NCI-H2227 treated with DMSO at 0.1 percent for 48 hours (cell line): ENCODE measurements at regions not wholly inside any gene's neighbourhood (a gene's known extent, or its start where the extent isn't known, plus 50 kb on each side); places are given as distances from the start of the nearest gene placed in this dataset.

Experiments used
- DNase-seq: peaks from one replicate; lab custom pipeline; 2025; lab: John Stamatoyannopoulos, UW

- no peak for DNase-seq
These were observed 191.0 kb upstream of the IRS2 start for GRCh38 chr13:109977212-109977968.

DNA sequence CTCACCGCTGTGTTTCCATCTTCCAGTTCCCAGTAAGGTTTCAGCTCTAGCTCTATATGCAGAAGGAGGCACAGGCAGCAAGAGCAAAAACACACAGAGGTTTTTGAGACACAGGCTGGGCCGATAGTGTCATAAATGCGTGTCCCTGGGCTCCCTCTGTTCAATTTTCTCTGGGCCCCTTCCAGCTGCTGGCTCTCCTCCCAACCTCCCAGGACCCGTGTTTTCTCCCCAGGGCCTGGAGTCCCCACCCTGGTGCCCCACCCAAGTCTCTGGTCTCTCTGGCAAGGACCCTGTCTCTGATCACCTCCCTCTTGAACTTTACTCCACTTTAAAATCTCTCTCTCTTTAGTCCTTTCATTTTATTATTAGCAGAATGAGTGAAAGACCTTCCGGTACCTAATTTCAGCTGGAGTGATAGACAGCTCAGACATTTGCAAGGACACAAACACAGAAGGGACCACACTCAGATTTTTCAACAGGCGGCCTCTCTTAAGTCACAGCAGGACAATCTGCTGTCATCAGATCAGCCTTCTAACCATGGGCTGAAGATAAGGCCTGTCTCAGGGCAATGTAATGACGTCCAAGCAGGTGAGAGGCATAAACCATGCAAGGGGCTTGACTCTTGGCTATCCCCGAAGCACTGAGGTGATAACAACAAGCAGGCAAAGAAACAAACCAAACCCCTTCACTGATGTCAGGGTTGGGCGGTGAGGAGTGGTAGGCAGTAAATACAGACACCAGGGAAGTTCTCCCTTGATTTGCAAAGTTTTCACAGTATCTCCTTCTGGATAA is 190.0 kb upstream of the IRS2 start:
- DNase-seq = no peak

- DNase-seq = no peak
These were observed 188.0 kb upstream of the IRS2 start for GRCh38 chr13:109974354-109974753.

DNA sequence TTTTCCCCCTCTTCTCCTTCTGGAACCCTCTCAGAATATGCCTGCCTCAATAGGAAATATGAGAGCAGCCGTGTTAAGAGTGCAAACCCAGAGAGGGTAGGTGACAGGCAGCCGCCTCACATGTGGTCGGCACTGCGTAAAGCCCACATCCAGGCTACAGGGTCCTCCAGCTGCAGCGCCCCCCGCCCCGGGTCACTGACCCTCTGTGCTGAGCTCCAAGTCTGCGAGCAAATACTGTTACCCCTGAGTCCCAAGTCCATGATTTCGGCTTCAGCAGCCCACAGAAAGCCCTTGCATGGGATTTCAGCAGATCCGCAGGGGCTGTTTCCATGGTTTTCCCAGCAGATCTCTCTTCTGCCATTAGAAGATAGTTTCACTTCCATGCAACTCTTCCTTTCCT is 186.9 kb upstream of the IRS2 start:
- DNase-seq = no peak

DNA sequence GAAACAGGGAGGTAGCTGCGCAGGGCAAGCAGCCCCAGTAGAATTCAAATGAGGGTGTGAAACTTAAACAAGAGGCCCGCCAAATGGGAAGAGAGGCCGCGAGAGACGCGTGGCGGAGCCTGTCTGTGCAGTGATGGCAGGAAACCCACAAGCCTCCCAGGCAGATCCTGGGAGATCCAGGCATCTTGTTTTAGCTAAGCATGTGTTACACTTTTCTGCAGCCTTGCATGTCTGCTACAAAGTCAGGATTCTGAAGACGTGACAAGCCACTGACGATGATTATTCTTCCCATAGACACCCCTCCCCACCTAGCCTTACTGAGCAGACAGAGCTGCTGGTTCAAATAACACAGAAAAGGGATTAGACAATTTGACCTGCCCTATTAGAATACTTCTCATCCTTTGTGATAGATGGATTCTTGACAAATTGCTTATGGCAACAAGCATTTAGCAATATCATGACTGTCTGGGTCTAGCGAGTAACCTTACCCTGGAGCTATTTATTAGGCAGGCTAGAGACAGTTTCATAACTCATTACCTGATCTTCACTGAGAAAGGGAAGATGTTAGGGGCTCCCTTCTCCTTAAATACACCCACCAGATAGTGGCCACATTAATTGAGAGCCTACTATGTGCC is 185.2 kb upstream of the IRS2 start:
- DNase-seq = no peak

GRCh38 chr13:109971006-109971405 is 184.6 kb upstream of the IRS2 start:
- DNase-seq = no peak

DNA sequence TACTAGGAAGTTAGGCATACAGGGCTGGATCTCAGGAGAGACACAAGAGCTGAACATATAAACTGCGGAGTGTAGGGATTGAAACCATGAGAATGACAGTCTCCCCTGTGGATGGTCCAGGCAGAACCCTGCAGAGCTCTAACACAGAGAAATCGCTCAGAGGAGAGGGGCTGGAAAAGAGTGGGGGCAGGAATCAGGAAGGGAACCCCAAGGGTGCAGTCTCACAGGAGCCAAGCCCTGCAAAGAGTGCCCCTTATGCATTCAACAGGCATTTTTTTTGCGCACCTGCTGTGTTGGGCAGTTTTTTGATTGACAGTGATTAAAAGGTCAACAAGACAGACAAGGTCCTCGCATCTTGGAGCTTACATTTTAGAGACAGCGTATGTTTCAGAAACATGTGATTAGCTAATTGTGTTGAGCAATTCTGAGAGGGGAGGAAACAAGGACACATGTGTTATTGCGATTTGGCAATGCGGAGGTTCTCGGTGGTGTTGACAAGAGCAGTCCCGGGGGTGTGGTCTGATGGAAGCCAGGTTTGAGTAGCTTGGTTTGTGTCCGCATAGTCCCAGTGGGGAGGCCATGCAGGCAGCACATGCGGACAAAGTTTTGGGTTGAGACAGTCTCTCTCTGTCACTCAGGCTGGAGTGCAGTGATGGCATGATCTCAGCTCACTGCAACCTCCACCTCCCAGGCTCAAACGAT is 182.6 kb upstream of the IRS2 start:
- DNase-seq = no peak

DNA sequence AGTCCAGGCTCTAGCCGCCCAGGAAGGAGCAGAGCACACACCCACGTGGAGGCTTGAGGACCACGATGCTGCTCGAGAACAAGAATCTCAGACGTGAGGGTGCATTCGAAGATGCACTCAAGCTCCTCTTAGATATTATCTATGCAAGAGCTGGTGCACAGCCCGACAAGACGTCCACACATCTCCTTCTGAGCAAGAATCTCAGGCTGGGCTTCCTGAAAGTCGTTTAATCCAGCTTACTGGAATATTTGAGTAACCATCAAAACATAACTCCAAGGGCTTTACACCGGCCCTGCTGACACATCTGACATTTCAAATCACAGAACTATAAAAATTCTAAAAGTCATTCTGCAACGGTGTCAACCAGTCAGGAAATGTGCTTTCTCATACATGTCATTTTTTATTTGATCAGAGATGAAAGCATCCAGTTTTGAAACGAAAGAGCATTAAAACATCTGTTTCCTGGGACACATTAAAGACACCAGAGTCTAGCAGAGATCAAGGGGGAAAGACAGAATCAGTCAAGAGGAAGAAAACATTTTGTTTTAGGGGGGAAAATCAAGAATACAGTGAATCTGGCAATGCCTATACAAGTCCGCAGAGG is 177.7 kb upstream of the IRS2 start:
- DNase-seq = no peak

- no peak for DNase-seq
These were observed 177.0 kb upstream of the IRS2 start for GRCh38 chr13:109963384-109963783.

DNA sequence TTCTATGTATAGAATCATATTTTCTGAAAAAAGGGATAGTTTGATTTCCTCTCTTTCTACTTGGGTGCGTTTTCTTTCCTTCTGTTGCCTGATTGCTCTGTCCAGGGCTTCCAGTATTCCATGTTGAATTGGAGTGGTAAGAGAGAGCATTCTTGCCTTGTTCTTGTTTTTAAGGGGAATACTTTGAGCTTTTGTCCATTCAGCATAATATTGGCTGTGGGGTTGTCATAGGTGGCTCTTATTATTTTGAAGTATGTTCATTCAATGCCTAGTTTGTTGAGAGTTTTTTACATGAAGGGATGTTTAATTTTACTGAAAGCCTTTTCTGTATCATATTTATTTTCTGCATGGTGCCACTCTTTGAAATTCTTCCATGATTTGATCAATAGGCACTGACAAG is 173.5 kb upstream of the IRS2 start:
- DNase-seq = no peak

GRCh38 chr13:109957875-109958274 is 171.5 kb upstream of the IRS2 start:
- DNase-seq = no peak

GRCh38 chr13:109955598-109955997 is 169.2 kb upstream of the IRS2 start:
- DNase-seq = no peak

DNA sequence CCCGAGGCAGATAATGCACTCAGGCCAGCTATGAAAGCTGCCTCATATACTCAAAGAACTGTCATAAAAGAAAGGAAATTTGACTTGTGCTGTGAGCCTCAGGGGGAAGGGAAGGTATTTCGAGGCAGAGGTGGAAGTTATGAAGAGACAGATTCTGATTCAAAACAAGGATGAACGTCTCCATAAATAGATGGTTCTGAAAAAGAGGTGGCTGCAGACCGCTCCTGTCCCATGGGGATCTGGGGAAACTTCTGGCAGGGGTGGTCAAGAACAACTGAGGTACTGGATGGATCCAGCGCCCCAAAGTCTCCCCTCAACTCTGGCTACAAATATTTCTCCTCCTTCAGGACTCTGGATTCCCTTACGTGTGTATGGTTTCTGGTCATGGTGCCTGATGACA is 168.1 kb upstream of the IRS2 start:
- no peak for DNase-seq

DNA sequence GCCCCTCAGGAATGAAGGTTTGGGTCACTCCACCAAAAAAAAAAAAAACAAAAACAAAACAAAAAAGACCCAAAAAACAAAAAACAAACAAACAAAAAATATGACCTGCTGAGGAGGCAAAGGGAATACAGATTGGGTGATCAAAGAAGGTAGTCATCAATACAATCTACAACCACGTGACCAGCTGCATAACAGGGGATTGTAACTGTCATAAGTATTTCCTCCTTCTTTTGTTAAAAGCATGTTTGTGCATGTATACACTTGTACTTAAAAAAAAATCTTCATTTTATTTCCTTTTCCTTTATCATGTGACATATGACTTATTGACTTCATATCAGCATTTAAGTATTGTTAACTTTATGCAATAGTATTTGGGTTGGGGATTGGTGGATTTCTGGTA is 165.1 kb upstream of the IRS2 start:
- no peak for DNase-seq

DNA sequence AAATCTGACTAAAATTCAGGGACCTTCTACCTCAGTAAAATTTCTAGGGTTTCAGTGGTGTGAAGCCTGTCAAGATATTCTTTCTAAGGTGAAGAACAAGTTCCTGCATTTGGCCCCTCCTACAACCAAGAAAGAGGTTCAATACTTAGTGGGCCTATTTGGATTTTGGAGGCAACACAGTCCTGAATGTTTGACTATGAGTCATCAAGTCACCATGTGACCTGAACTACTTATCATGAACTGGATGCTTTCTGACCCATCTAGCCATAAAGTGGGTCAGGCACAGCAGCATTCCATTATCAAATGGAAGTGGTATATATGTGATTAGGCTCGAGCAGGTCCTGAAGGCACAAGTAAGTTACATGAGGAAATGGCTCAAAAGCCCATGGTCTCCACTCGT is 163.0 kb upstream of the IRS2 start:
- no peak for DNase-seq

DNA sequence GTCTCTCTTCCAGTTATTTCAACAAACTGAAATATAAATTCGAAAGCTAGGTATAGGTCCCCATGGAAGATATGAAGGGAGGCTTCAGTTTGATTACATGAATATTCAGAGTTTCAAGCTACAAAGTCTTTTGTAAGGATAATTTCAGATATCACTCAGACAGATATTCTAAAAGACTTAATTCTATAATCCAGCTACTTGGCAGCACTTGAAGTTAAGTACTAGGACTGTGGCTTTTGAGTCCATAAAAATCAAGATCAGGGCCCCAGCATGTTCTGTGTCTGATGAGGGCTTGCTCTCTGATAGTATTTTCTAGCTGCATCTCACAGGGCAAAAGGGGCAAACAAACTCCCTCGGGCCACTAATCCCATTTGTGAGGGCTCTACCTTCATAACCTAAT is 160.6 kb upstream of the IRS2 start:
- no peak for DNase-seq

- no peak for DNase-seq
These were observed 159.0 kb upstream of the IRS2 start for GRCh38 chr13:109945206-109945960.

DNA sequence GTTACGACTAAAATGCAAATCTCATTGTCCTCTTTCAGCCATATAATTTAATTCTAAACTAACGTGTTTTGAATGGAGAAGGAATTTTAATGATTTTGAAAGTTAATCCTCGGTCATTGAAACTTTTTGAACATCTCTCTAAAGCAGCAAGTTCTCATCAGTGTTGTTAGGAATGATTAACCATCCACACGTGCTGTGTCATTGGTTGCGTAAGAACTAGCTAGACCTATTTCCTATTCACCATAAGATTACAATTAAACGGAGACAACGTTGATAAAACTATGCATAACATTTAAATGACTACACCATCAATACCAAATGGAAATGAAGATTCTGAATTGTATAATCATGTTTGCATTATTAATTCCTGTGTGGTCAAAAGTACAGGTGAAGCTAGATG is 155.6 kb upstream of the IRS2 start:
- no peak for DNase-seq

DNA sequence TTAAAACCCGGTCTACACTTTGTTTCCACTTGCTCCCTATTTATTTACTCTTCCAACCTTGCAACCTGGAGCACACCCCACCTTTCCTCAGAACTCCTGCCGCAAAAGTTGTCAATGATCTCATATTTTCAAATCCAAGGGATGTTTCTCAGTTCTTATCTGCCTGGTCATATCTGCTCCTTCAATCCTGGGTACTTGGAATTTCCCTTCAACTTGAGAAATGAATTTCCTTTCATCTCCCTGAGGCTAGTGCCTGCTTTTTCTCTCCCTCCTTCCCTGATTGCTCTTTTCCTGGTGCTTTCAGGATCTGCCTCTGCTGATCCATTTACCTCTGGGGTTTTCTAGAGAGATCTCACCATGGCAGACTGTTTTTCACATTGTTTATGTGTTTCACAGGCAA is 154.8 kb upstream of the IRS2 start:
- DNase-seq = no peak

- DNase-seq = no peak
These were observed 154.3 kb upstream of the IRS2 start for GRCh38 chr13:109940637-109941036.

- DNase-seq = no peak
These were observed 153.5 kb upstream of the IRS2 start for GRCh38 chr13:109939838-109940237.
